Heart left ventricle (tissue), 16 donors: ENCODE measurements at regions not wholly inside any gene's neighbourhood (a gene's known extent, or its start where the extent isn't known, plus 50 kb on each side); places are given as distances from the start of the nearest gene placed in this dataset.
A peak's percentile ranks its signal among the peaks of the same experiment; 100 is the strongest.

ENCODE experiments used
- ATAC-seq, 4 donors: fragments of 200-7000 bp; cut with Tn5 transposase; one replicate each; pipeline ENCODE4 v1.9.1; 2020 to 2022; ENCODE audit warnings: moderate library complexity in 4 of 4, mild to moderate bottlenecking in 3 of 4, moderate number of reproducible peaks in 1 of 4
- DNase-seq, 5 donors: peaks; one replicate each; pipeline ENCODE4 v3.0.0-alpha.2; 2020
- H3K27ac ChIP-seq, 12 donors: fragments of 200-600 bp; sonication (generic) in 4 of 12; one replicate each; pipeline versions ENCODE4 v1.5.0 to v1.8.0; 2016 to 2022; ENCODE audit warnings: mild to moderate bottlenecking in 2 of 12
- H3K27me3 ChIP-seq, 9 donors: fragments of 200-600 bp; sonication (generic) in 2 of 9; one replicate each; pipeline versions ENCODE4 v1.5.1 to v1.8.0; 2016 to 2022; ENCODE audit warnings: mild to moderate bottlenecking in 3 of 9
- H3K36me3 ChIP-seq, 9 donors: fragments of 200-600 bp; sonication (generic) in 2 of 9; one replicate each; pipeline versions ENCODE4 v1.5.0 to v1.8.0; 2018 to 2022; ENCODE audit warnings: mild to moderate bottlenecking in 2 of 9
- H3K4me1 ChIP-seq, 12 donors: fragments of 200-600 bp; sonication (generic) in 4 of 12; one replicate each; pipeline versions ENCODE4 v1.5.0 to v1.8.0; 2016 to 2022; ENCODE audit warnings: mild to moderate bottlenecking in 3 of 12
- H3K4me3 ChIP-seq, 12 donors: fragments of 200-600 bp; sonication (generic) in 4 of 12; one replicate each; pipeline versions ENCODE4 v1.5.0 to v1.8.0; 2017 to 2022; ENCODE audit warnings: mild to moderate bottlenecking in 9 of 12, moderate library complexity in 4 of 12
- H3K9me3 ChIP-seq, 12 donors: fragments of 200-600 bp; sonication (generic) in 4 of 12; one replicate each; pipeline versions ENCODE4 v1.5.0 to v1.8.0; 2016 to 2022; ENCODE audit warnings: mild to moderate bottlenecking in 1 of 12
- POLR2A ChIP-seq, 2 donors: fragments of 450-650 bp; IDR thresholded peaks; one replicate each; pipeline ENCODE4 v1.6.1; 2017; ENCODE audit warnings: antibody characterized with exemption in 2 of 2, mild to moderate bottlenecking in 2 of 2, moderate library complexity in 2 of 2
- WGBS, 4 donors: extraction: QIAGEN DNeasy Blood & Tissue Kit in 2 of 4; methylation state at CpG; one replicate each; pipeline versions ENCODE4 v1.1.5 to v1.1.7; 2013 to 2018; 5-methylcytosine and 5-hydroxymethylcytosine counted together
- intact Hi-C, 10 donors: fragments of 100-400 bp; cut with DNase I; formaldehyde crosslinking; loops; one replicate each; pipeline versions ENCODE4 v1.11.1 to v1.14.2; 2022
- TF ChIP-seq, protein P1 (sequence below), 12 donors: fragments of 200-600 bp; sonication (generic) in 4 of 12; IDR thresholded peaks; one replicate each; pipeline versions ENCODE4 v1.5.0 to v1.8.0; 2018 to 2022; ENCODE audit warnings: antibody characterized with exemption in 12 of 12, mild to moderate bottlenecking in 5 of 12
- donor health status: ischemic (EF 13 %, LVEDD 7.1; RV severe dilation, severe dysfunction).
- donor health status: healthy with polysubstance abuse.
- donor health status: DM: no; HTN: yes; CAD: no.
- donor health status: DM: no; HTN: no; CAD: no.
- donor health status: ischemic (EF 25% LVEDD 6.9; RV normal size, moderate dysfunction).
- donor health status: ischemic (EF 25% LVEDD 5.7; RV mildly dilated, moderate dysfunction).
- donor health status: healthy.
- donor health status: DM: yes; HTN: yes; CAD: no.
- donor health status: ischemic (EF 35%, LVEDD 5.7; RV mildly dilated, moderate dysfunction).
- donor health status: nonischemic (EF 11% LVEDD 7.7; RV severe dilation, severe dysfunction).
- donor health status: DM: yes; HTN: yes; CAD: no.
- donor health status: PGD.
- donor health status: ischemic (EF 29% LVEDD 5.4; RV normal size, mild dysfunction).
- donor health status: nonischemic (EF 23%, LVEDD 6.1; RV moderate dilation, normal function).

DNA sequence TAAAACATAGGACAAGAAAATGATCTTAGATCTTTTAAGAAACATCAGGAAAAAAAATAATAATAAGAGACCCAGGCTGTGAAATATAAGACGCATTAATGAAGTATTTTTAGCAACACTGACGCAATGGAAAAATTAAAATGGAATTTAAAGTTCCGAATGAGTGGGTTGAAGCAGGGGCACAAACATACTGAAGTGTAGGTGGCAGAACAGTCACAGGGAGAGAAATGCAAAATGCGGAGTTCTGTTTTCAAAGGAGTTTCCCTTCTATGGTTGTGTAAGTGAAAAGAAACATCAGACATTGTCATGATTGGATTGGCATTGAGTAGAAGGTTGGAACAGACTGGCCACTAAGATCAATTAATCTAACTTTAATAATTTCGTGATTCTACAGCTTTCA is 159.8 kb downstream of the CYSLTR2 start:
- TF ChIP-seq POLR2A (IDR thresholded peaks at IDR 0.05) = no peak
- TF ChIP-seq, protein P1, sequence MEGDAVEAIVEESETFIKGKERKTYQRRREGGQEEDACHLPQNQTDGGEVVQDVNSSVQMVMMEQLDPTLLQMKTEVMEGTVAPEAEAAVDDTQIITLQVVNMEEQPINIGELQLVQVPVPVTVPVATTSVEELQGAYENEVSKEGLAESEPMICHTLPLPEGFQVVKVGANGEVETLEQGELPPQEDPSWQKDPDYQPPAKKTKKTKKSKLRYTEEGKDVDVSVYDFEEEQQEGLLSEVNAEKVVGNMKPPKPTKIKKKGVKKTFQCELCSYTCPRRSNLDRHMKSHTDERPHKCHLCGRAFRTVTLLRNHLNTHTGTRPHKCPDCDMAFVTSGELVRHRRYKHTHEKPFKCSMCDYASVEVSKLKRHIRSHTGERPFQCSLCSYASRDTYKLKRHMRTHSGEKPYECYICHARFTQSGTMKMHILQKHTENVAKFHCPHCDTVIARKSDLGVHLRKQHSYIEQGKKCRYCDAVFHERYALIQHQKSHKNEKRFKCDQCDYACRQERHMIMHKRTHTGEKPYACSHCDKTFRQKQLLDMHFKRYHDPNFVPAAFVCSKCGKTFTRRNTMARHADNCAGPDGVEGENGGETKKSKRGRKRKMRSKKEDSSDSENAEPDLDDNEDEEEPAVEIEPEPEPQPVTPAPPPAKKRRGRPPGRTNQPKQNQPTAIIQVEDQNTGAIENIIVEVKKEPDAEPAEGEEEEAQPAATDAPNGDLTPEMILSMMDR (IDR thresholded peaks at IDR 0.05) = peak in 1 of 12 donors; percentile 9
- 58 to 63% (median 61%) methylated on average over 5 of the region's 5 CpGs for WGBS, 4 donors
- no peak overlapping the region for H3K4me3 ChIP-seq
- H3K4me1 ChIP-seq = peaks cover 0 to 12% (median 0%) of the 10 kb centered on the region in 12 donors
- no peak for DNase-seq
- ATAC-seq = peak in 3 of 4 donors; percentile 41 to 60 (median 57)
- intact Hi-C loops = no loop called here
- no peaks in the 10 kb centered on the region for H3K9me3 ChIP-seq
- no peaks in the 10 kb centered on the region for H3K36me3 ChIP-seq
- no peaks in the 10 kb centered on the region for H3K27me3 ChIP-seq
- no peak overlapping the region for H3K27ac ChIP-seq

DNA sequence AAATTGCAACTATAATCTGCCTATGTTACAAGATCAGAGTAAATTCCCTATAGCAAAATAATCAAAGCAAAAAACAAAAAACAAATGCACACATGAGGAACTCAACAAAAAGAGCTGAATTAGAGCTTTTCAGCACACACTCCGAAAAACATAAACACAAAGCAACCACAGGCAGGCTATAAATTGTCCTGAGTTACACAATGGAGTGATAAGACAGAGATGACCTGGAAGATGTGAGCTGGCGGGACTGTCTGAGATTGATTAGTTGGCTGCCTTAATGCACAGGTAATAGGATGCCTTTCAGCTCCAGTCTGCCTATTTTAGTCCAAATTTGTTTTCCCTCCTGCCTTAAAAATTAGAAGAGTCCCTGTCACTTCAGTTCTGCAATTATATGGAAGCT is 159.0 kb upstream of the FNDC3A start:
- Histone ChIP-seq H3K36me3 (no peaks in the 10 kb centered on the region), H3K27me3 (no peaks in the 10 kb centered on the region), H3K9me3 (no peaks in the 10 kb centered on the region), H3K4me1 (peaks cover 0 to 12% (median 0%) of the 10 kb centered on the region in 12 donors), H3K4me3 (no peak overlapping the region), H3K27ac (no peak overlapping the region)
- DNase-seq = no peak
- intact Hi-C loops = no loop called here
- TF ChIP-seq POLR2A (IDR thresholded peaks at IDR 0.05) = no peak
- TF ChIP-seq, protein P1 (IDR thresholded peaks at IDR 0.05) = no peak
- no peak for ATAC-seq
- WGBS, 4 donors = 71 to 83% (median 78%) methylated on average over 2 of the region's 2 CpGs

DNA sequence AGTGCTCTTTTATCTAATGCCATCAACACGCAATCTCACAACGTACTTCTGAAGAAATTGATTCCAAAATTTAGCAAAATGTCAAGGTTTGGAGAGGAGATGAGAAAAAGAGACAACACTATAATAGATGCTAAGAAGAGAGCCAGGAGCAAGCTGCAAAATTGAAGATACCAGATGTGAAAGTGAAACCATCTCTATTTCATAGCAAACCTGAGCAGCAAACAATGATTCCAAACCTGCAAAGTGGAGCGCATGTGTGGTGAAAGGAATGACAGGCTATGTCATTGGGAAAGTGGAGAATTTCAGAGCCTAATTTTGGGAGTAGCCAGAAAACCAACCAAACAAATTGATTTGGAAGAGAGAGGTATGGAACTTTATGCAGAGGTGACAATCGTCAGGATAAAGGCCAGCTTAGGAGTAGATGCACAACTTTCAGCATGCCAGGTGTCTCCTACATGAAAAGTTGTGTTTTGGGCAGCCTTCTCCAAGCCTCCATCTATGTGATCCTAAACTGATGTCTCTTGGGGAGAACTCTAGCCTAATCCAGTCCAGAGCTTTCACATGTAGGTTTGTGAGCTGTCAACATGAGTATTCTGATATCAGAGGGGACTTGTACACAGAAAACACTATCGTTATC is 158.4 kb upstream of the FNDC3A start:
- no peak for TF ChIP-seq POLR2A (IDR thresholded peaks at IDR 0.05)
- TF ChIP-seq, protein P1 (IDR thresholded peaks at IDR 0.05) = no peak
- intact Hi-C loops = no loop called here
- no peak overlapping the region for H3K4me3 ChIP-seq
- H3K4me1 ChIP-seq = peaks cover 0 to 12% (median 0%) of the 10 kb centered on the region in 12 donors
- DNase-seq = no peak
- ATAC-seq = no peak
- no peaks in the 10 kb centered on the region for H3K9me3 ChIP-seq
- H3K36me3 ChIP-seq = no peaks in the 10 kb centered on the region
- WGBS, 4 donors = 80 to 88% (median 86%) methylated on average over 5 of the region's 5 CpGs
- no peak overlapping the region for H3K27ac ChIP-seq
- no peaks in the 10 kb centered on the region for H3K27me3 ChIP-seq

DNA sequence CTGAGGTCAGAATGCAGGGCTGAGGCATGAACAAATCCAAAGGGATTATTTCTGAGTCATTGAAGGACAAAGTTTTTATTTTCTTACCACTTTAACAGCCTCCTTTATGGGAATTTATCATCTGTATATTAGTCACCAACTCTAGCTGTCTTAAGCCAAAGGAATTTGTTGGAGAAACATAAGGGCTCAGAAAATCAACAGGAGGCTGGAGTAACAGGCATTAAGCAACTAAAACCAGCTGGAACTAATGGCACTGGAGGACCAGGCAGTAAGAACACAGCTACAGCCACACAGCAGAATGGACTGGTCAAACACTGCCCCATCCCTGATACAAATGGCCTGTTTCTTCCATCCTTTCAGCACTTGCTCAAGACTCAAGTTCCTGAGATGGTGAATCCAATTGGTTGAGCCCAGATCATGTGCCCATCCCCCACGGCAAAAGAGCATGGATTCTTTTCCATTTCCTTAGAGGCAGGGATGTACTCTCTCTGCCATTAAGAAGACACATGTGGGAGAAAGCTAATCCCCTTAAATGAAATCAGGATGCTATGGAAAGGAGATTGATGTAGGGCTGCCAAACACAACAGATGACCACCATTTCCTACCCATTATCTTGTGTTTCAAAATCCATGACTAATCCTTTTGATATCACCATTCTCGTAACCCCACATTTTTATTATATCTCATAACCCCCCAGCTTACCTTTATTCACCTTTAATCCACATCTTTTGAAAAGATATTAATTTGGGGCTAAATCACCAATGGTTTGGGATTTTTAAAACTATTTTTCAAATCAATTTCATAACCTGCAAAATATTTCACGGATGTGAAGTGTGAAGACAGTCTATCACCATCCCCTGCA is 157.0 kb upstream of the FNDC3A start:
- TF ChIP-seq, protein P1 (IDR thresholded peaks at IDR 0.05) = no peak
- no peak for TF ChIP-seq POLR2A (IDR thresholded peaks at IDR 0.05)
- H3K4me1 ChIP-seq = peaks cover 0 to 12% (median 0%) of the 10 kb centered on the region in 12 donors
- H3K27me3 ChIP-seq = no peaks in the 10 kb centered on the region
- no peak overlapping the region for H3K4me3 ChIP-seq
- H3K27ac ChIP-seq = peak overlapping the region in 1 of 12 donors; percentile 28
- peak in 2 of 4 donors; percentile 62 to 85 for ATAC-seq
- intact Hi-C loops = no loop called here
- no peaks in the 10 kb centered on the region for H3K36me3 ChIP-seq
- no peaks in the 10 kb centered on the region for H3K9me3 ChIP-seq
- whole genome bisulfite sequencing, 4 donors = 74 to 83% (median 79%) methylated on average over 3 of the region's 3 CpGs
- DNase-seq = no peak
